ENCODE measurements at regions not wholly inside any gene's neighbourhood (a gene's known extent, or its start where the extent isn't known, plus 50 kb on each side); places are given as distances from the start of the nearest gene placed in this dataset.

GRCh38 chr1:77624102-77624501 is 58.4 kb downstream of the ZZZ3 start:
- TF ChIP-seq REST (IDR thresholded peaks at IDR 0.05; ENCODE audit: unreplicated experiment) (no peak), EZH2phosphoT487 (IDR thresholded peaks at IDR 0.05; ENCODE audit: unreplicated experiment) (no peak), EZH2 (IDR thresholded peaks at IDR 0.05; ENCODE audit: low read depth, unreplicated experiment) (no peak), CTCF (conservative IDR thresholded peaks at IDR 0.05; ENCODE audit: low read depth in 2 of 2) (no peak), JUNB (IDR thresholded peaks at IDR 0.05; ENCODE audit: unreplicated experiment) (no peak), POLR2AphosphoS5 (IDR thresholded peaks at IDR 0.05; ENCODE audit: low read depth) (no peak), ETS1 (IDR thresholded peaks at IDR 0.05) (no peak), ZNF462 (CRISPR knock-in tag; IDR thresholded peaks at IDR 0.05) (no peak), CREB1 (CRISPR knock-in tag; IDR thresholded peaks at IDR 0.05; ENCODE audit: low read depth) (no peak), NANOG (IDR thresholded peaks at IDR 0.05; ENCODE audit: borderline replicate concordance) (no peak), ZNF114 (CRISPR knock-in tag; IDR thresholded peaks at IDR 0.05) (no peak), ZNF331 (CRISPR knock-in tag; IDR thresholded peaks at IDR 0.05; ENCODE audit: low read depth) (no peak), STAT1 (IDR thresholded peaks at IDR 0.05; ENCODE audit: unreplicated experiment) (no peak)

Measured in GM23338 (cell line).